ENCODE measurements at regions not wholly inside any gene's neighbourhood (a gene's known extent, or its start where the extent isn't known, plus 50 kb on each side); places are given as distances from the start of the nearest gene placed in this dataset.
A peak's percentile ranks its signal among the peaks of the same experiment; 100 is the strongest.

- DNase-seq (ENCODE audit: low read depth) (no peak), FAIRE-seq (peak; percentile 18)
- no peaks in the 10 kb centered on the region for H3K36me3 ChIP-seq (ENCODE audit: control insufficient read depth, insufficient read depth, low read length)
- H3K27me3 ChIP-seq (ENCODE audit: control insufficient read depth, insufficient read depth, low read length), result no peaks in the 10 kb centered on the region
- no peak for TF ChIP-seq CTCF (IDR thresholded peaks at IDR 0.05; ENCODE audit: insufficient read depth, low read length, severe bottlenecking)
- no peak overlapping the region for H3K4me3 ChIP-seq (ENCODE audit: low read depth, low read length)
These were observed 248.9 kb downstream of the GLI2 start for GRCh38 chr2:120984452-120985173.

GRCh38 chr2:120985174-120985996, 249.7 kb downstream of the GLI2 start:
- TF ChIP-seq CTCF (IDR thresholded peaks at IDR 0.05; ENCODE audit: insufficient read depth, low read length, severe bottlenecking), result no peak
- H3K36me3 ChIP-seq (ENCODE audit: control insufficient read depth, insufficient read depth, low read length), result no peaks in the 10 kb centered on the region
- no peak for DNase-seq (ENCODE audit: low read depth)

GRCh38 chr2:120985997-120986651, 250.5 kb downstream of the GLI2 start:
- FAIRE-seq (no peak), DNase-seq (ENCODE audit: low read depth) (no peak)
- H3K4me3 ChIP-seq (ENCODE audit: low read depth, low read length), result no peak overlapping the region
- no peaks in the 10 kb centered on the region for H3K27me3 ChIP-seq (ENCODE audit: control insufficient read depth, insufficient read depth, low read length)
- no peaks in the 10 kb centered on the region for H3K36me3 ChIP-seq (ENCODE audit: control insufficient read depth, insufficient read depth, low read length)
- TF ChIP-seq CTCF (IDR thresholded peaks at IDR 0.05; ENCODE audit: insufficient read depth, low read length, severe bottlenecking), result no peak

More at GRCh38 chr2:120985174-120985996, 249.7 kb downstream of the GLI2 start:
- H3K4me3 ChIP-seq (ENCODE audit: low read depth, low read length), result no peak overlapping the region
- no peak for FAIRE-seq
- H3K27me3 ChIP-seq (ENCODE audit: control insufficient read depth, insufficient read depth, low read length), result no peaks in the 10 kb centered on the region

GRCh38 chr2:120986898-120987650, 251.4 kb downstream of the GLI2 start:
- no peak for TF ChIP-seq CTCF (IDR thresholded peaks at IDR 0.05; ENCODE audit: insufficient read depth, low read length, severe bottlenecking)
- no peak overlapping the region for H3K4me3 ChIP-seq (ENCODE audit: low read depth, low read length)
- DNase-seq (ENCODE audit: low read depth) (no peak), FAIRE-seq (no peak)
- peaks cover 3% of the 10 kb centered on the region for H3K27me3 ChIP-seq (ENCODE audit: control insufficient read depth, insufficient read depth, low read length)
- H3K36me3 ChIP-seq (ENCODE audit: control insufficient read depth, insufficient read depth, low read length), result no peaks in the 10 kb centered on the region

- no peaks in the 10 kb centered on the region for H3K36me3 ChIP-seq (ENCODE audit: control insufficient read depth, insufficient read depth, low read length)
- no peak for DNase-seq (ENCODE audit: low read depth)
- FAIRE-seq, result no peak
- no peak overlapping the region for H3K4me3 ChIP-seq (ENCODE audit: low read depth, low read length)
- no peak for TF ChIP-seq CTCF (IDR thresholded peaks at IDR 0.05; ENCODE audit: insufficient read depth, low read length, severe bottlenecking)
- peaks cover 4% of the 10 kb centered on the region for H3K27me3 ChIP-seq (ENCODE audit: control insufficient read depth, insufficient read depth, low read length)
These were observed 252.5 kb downstream of the GLI2 start for GRCh38 chr2:120988051-120988699.
